ENCODE measurements at regions not wholly inside any gene's neighbourhood (a gene's known extent, or its start where the extent isn't known, plus 50 kb on each side); places are given as distances from the start of the nearest gene placed in this dataset.

- TF ChIP-seq KDM1A (IDR thresholded peaks at IDR 0.05; ENCODE audit: borderline replicate concordance, low read length) = no peak
- no peak for TF ChIP-seq TEAD4 (IDR thresholded peaks at IDR 0.05; ENCODE audit: low read depth, low read length)
- TF ChIP-seq CHD2 (IDR thresholded peaks at IDR 0.05; ENCODE audit: low read length) = no peak
- peak in 1 of 2 experiments; percentile 5; a peak in 1 of 4 replicates for TF ChIP-seq RAD21 (IDR thresholded peaks at IDR 0.05 in 1 of 2, conservative IDR thresholded peaks at IDR 0.05 in 1 of 2; ENCODE audit: low read depth in 2 of 2, low read length in 2 of 2)
- no peak for TF ChIP-seq ATF3 (IDR thresholded peaks at IDR 0.05; ENCODE audit: insufficient read depth, low read depth, low read length)
- peak; percentile 35 to 49; a peak in 2 of 4 replicates for TF ChIP-seq SIN3A (conservative IDR thresholded peaks at IDR 0.05 in 1 of 2, IDR thresholded peaks at IDR 0.05 in 1 of 2; ENCODE audit: low read depth in 1 of 2, low read length in 2 of 2)
- no peak for TF ChIP-seq CTBP2 (IDR thresholded peaks at IDR 0.05; ENCODE audit: borderline replicate concordance, insufficient read depth, insufficient read length, low read length)
- no peak for TF ChIP-seq CBX5 (IDR thresholded peaks at IDR 0.05; ENCODE audit: low read depth, low read length)
- peak; percentile 22; the same call in 1 of the 2 replicates for TF ChIP-seq RXRA (IDR thresholded peaks at IDR 0.05; ENCODE audit: insufficient read depth, low read depth, low read length)
- no peak for TF ChIP-seq SUZ12 (IDR thresholded peaks at IDR 0.05; ENCODE audit: low read length)
- TF ChIP-seq SIX5 (IDR thresholded peaks at IDR 0.05; ENCODE audit: low read depth, low read length) = no peak
- no peak for TF ChIP-seq NRF1 (IDR thresholded peaks at IDR 0.05; ENCODE audit: low read depth, low read length)
- TF ChIP-seq GTF2F1 (IDR thresholded peaks at IDR 0.05; ENCODE audit: borderline replicate concordance, low read depth, low read length) = no peak
- no peak for TF ChIP-seq E2F6 (IDR thresholded peaks at IDR 0.05)
- TF ChIP-seq CEBPB (IDR thresholded peaks at IDR 0.05; ENCODE audit: low read depth, low read length) = peak; percentile 97
- no peak for TF ChIP-seq JUND (IDR thresholded peaks at IDR 0.05; ENCODE audit: low read length)
- TF ChIP-seq TAF1 (IDR thresholded peaks at IDR 0.05; ENCODE audit: low read depth, low read length) = peak; percentile 55
- 0 out of 2 replicates have a peak, but pooled peaks have one; percentile 44 for TF ChIP-seq YY1 (IDR thresholded peaks at IDR 0.05; ENCODE audit: low read depth, low read length)
- no peak for TF ChIP-seq BACH1 (IDR thresholded peaks at IDR 0.05; ENCODE audit: low read length)
- TF ChIP-seq HDAC2 (IDR thresholded peaks at IDR 0.05; ENCODE audit: borderline replicate concordance in 1 of 2, low read depth in 2 of 2, low read length in 2 of 2) = peak in 1 of 2 experiments; percentile 56; a peak in 1 of 4 replicates
- TF ChIP-seq ASH2L (IDR thresholded peaks at IDR 0.05; ENCODE audit: low read length) = peak; percentile 60
- no peak for TF ChIP-seq JUN (IDR thresholded peaks at IDR 0.05; ENCODE audit: low read depth, low read length)
Observed at GRCh38 chr18:46335534-46336101, 231.4 kb downstream of the HAUS1 start (continued).

Measured in H1 (cell line).